Uterus (tissue), 3 donors: ENCODE measurements at regions not wholly inside any gene's neighbourhood (a gene's known extent, or its start where the extent isn't known, plus 50 kb on each side); places are given as distances from the start of the nearest gene placed in this dataset.

Experiments used
- DNase-seq, 2 donors: peaks; one replicate each; pipeline ENCODE4 v3.0.0-alpha.2; 2019 to 2020
- H3K27ac ChIP-seq, 2 donors: fragments of 200-600 bp; sonication (generic); 1 replicate in 1 of 2; 2 replicates in 1 of 2; pipeline ENCODE4 v1.5.1; 2016 to 2018
- H3K27me3 ChIP-seq, 2 donors: fragments of 200-600 bp; sonication (generic); one replicate each; pipeline ENCODE4 v1.5.1; 2018 to 2019; ENCODE audit warnings: control low read depth in 1 of 2
- H3K36me3 ChIP-seq, 2 donors: fragments of 200-600 bp; sonication (generic); one replicate each; pipeline ENCODE4 v1.5.1; 2019; ENCODE audit warnings: control low read depth in 1 of 2
- H3K4me1 ChIP-seq, 2 donors: fragments of 200-600 bp; sonication (generic); one replicate each; pipeline ENCODE4 v1.5.1; 2018 to 2019; ENCODE audit warnings: control low read depth in 1 of 2
- H3K4me3 ChIP-seq, 2 donors: fragments of 200-600 bp; sonication (generic); 1 replicate in 1 of 2; 2 replicates in 1 of 2; pipeline ENCODE4 v1.5.1; 2018 to 2019; ENCODE audit warnings: mild to moderate bottlenecking in 1 of 2
- H3K9me3 ChIP-seq, 2 donors: fragments of 200-600 bp; sonication (generic); one replicate each; pipeline ENCODE4 v1.5.1; 2019; ENCODE audit warnings: control low read depth in 1 of 2
- POLR2A ChIP-seq, 2 donors: fragments of 450-650 bp; IDR thresholded peaks; one replicate each; pipeline ENCODE4 v1.6.1; 2016; ENCODE audit warnings: antibody characterized with exemption in 2 of 2, mild to moderate bottlenecking in 1 of 2, moderate library complexity in 1 of 2
- intact Hi-C: fragments of 100-400 bp; cut with DNase I; formaldehyde crosslinking; loops from one replicate; pipeline ENCODE4 v1.15.1; 2023; ENCODE audit warnings: low total_unique reads
- TF ChIP-seq, protein P1 (sequence below), 4 experiments: fragments of 200-600 bp in 2 of 4; fragments of 450-650 bp in 2 of 4; sonication (generic) in 2 of 4; IDR thresholded peaks; one replicate each; pipeline ENCODE4 v1.5.1; 2016 to 2019; ENCODE audit warnings: antibody characterized with exemption in 4 of 4, mild to moderate bottlenecking in 2 of 4, moderate library complexity in 1 of 4
- donor health status: DM: yes; HTN: yes; CAD: no.

DNA sequence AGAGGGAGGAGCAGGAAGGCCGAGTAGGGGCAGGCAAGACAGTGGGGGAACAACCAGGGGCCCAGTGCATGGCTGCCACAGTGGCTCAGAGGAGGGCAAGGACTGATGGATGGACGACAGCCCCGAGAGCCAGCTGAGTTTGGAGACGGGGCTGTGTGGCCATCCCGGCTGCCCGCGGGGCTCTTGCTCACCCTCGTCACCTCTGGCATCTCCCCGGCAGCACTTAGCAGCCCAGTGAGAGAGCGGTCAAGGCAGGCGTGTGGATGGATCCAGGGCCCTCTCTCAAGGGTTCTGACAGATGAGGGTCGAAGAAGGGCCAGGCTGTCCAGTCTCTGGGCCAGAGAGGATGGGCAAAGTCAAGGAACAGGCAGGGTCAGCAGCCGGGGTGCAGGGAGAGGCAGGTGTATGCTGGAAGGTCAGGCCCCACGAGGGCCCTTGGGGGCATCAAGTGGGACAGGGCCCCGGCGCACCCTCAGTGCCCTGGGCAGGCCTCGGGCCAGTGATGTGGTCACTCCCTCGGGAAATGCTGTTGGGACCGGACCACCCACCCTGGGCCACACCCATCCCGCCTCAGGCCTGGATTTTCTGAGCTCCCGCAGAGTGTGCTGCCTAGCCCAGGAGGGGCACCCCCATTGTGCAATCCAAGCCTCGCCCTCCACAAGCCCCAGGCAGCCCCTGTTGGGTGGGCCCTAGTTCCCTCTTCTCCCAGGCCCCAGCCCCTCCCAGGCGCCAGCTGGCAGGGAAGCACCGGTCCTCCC lies 56.4 kb upstream of the TPM4 start:
- DNase-seq: no peak
- no peak for TF ChIP-seq POLR2A (IDR thresholded peaks at IDR 0.05)
- TF ChIP-seq, protein P1, sequence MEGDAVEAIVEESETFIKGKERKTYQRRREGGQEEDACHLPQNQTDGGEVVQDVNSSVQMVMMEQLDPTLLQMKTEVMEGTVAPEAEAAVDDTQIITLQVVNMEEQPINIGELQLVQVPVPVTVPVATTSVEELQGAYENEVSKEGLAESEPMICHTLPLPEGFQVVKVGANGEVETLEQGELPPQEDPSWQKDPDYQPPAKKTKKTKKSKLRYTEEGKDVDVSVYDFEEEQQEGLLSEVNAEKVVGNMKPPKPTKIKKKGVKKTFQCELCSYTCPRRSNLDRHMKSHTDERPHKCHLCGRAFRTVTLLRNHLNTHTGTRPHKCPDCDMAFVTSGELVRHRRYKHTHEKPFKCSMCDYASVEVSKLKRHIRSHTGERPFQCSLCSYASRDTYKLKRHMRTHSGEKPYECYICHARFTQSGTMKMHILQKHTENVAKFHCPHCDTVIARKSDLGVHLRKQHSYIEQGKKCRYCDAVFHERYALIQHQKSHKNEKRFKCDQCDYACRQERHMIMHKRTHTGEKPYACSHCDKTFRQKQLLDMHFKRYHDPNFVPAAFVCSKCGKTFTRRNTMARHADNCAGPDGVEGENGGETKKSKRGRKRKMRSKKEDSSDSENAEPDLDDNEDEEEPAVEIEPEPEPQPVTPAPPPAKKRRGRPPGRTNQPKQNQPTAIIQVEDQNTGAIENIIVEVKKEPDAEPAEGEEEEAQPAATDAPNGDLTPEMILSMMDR (IDR thresholded peaks at IDR 0.05): no peak
- intact Hi-C loops: no loop called here
- Histone ChIP-seq H3K4me3 (no peak overlapping the region), H3K4me1 (no peaks in the 10 kb centered on the region), H3K27ac (no peak overlapping the region), H3K36me3 (no peaks in the 10 kb centered on the region), H3K27me3 (no peaks in the 10 kb centered on the region), H3K9me3 (no peaks in the 10 kb centered on the region)

GRCh38 chr19:16021796-16022195 lies 54.5 kb upstream of the TPM4 start:
- Histone ChIP-seq H3K36me3 (no peaks in the 10 kb centered on the region), H3K9me3 (no peaks in the 10 kb centered on the region), H3K4me1 (no peaks in the 10 kb centered on the region), H3K27me3 (no peaks in the 10 kb centered on the region), H3K4me3 (no peak overlapping the region), H3K27ac (no peak overlapping the region)
- no peak for DNase-seq
- TF ChIP-seq POLR2A (IDR thresholded peaks at IDR 0.05): no peak
- TF ChIP-seq, protein P1 (IDR thresholded peaks at IDR 0.05): no peak
- intact Hi-C loops: no loop called here

DNA sequence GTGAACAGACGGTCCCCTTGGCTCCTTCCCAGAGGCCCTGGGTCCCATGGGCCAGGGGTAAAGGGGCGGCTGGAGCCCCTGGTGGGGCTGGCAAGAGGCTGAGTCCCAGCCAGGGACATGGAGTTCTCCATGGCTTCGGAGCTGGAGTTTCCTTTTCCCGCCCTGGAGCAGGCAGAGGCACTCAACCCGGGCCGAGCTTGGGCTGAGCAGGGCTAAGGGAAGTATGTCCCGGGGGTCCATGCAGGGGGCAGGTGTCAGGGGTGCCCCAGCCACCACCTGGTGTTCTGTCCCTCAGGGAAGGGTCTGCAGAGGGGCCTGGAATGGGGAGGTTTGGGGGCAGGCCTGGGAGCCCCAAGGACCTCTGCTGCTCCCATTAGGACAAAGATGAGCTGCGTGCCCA lies 54.0 kb upstream of the TPM4 start:
- no peak overlapping the region for H3K4me3 ChIP-seq
- no peaks in the 10 kb centered on the region for H3K9me3 ChIP-seq
- no peak for TF ChIP-seq POLR2A (IDR thresholded peaks at IDR 0.05)
- TF ChIP-seq, protein P1 (IDR thresholded peaks at IDR 0.05): no peak
- H3K27me3 ChIP-seq: no peaks in the 10 kb centered on the region
- intact Hi-C loops: no loop called here
- no peaks in the 10 kb centered on the region for H3K36me3 ChIP-seq
- no peak overlapping the region for H3K27ac ChIP-seq
- no peaks in the 10 kb centered on the region for H3K4me1 ChIP-seq
- DNase-seq: no peak

- intact Hi-C loops: no loop called here
- Histone ChIP-seq H3K36me3 (no peaks in the 10 kb centered on the region), H3K4me3 (no peak overlapping the region), H3K27me3 (no peaks in the 10 kb centered on the region), H3K27ac (no peak overlapping the region), H3K4me1 (no peaks in the 10 kb centered on the region), H3K9me3 (no peaks in the 10 kb centered on the region)
- DNase-seq: no peak
- TF ChIP-seq POLR2A (IDR thresholded peaks at IDR 0.05): no peak
- TF ChIP-seq, protein P1 (IDR thresholded peaks at IDR 0.05): no peak
Measured at GRCh38 chr19:16022681-16023080, 53.6 kb upstream of the TPM4 start.

- intact Hi-C loops: no loop called here
- Histone ChIP-seq H3K4me3 (no peak overlapping the region), H3K4me1 (no peaks in the 10 kb centered on the region), H3K27ac (no peak overlapping the region), H3K9me3 (no peaks in the 10 kb centered on the region), H3K27me3 (no peaks in the 10 kb centered on the region), H3K36me3 (no peaks in the 10 kb centered on the region)
- no peak for TF ChIP-seq POLR2A (IDR thresholded peaks at IDR 0.05)
- TF ChIP-seq, protein P1 (IDR thresholded peaks at IDR 0.05): no peak
- no peak for DNase-seq
Measured at GRCh38 chr19:16023146-16023915, 53.0 kb upstream of the TPM4 start.
